ENCODE measurements at regions not wholly inside any gene's neighbourhood (a gene's known extent, or its start where the extent isn't known, plus 50 kb on each side); places are given as distances from the start of the nearest gene placed in this dataset.

DNA sequence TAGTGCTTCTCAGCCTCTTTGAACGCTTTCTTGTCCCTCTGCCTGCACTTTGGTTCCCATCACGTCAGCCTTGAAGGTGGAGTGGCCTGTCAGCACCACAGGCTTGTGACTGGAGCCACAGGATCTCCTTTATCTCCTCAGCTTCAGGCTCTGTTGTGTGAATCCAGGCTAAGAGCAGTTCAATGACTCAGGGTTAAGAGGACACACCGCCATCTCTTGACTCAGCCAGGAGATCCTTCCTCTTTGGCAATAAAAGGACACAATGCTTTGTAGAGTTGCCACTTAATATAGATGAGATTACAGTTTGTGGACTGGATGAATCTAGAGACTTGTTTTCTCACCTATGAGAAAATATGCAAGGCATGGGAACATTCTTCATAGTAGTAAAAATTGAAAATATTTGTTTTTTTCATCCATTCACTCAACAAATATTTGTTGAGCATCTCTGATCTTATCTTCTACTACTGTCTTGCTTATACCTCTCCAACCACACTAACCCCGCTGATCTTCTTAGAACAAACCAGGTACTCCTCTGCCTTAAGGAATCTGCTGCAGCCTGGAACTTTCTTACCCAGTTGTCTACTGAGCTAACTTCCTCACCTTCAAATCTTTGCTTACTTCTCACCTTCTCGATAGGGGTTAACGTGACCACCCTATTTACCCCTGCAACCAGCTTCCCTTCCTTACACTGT is 62.3 kb downstream of the UCHL1 start:
- DNase-seq, result no peak

DNA sequence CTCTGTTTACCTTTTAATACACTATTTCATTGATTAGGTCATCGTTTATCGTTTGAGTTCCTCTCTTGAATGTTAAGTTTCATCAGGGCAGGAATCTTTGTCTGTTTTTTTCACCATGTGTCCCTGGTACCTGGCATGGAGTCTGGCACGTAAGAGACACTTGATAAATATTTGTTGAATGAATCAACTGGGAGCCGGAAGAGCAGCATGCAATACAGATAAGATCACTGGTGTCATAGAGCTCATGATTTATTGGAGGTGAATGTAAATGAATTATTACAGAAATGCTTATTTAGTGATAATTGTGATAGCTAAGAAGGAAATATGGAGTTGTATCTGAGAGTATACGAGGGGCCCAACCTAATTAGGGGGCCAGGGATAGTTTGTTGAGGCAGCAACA is 62.8 kb downstream of the UCHL1 start:
- no peak for DNase-seq

DNA sequence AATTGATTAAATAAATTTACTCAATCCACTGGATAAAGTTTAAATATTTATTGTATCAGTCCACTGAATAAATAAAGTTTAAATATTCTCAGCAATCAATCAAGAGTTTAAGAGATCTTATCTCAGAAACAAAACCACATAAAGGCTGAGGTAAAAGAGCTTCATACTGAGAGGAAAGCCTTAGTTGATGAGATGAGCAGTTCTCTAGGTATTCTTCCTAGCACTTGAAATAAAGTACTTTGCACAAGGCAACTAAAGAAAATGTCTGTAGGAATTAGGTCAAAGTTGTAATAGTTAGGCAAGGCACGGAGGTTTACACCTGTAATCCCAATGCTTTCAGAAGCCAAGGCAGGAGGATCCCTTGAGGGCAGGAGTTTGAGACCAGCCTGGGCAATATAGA is 63.5 kb downstream of the UCHL1 start:
- DNase-seq, result no peak

GRCh38 chr4:41320786-41321185 is 64.1 kb downstream of the UCHL1 start:
- DNase-seq, result no peak

DNA sequence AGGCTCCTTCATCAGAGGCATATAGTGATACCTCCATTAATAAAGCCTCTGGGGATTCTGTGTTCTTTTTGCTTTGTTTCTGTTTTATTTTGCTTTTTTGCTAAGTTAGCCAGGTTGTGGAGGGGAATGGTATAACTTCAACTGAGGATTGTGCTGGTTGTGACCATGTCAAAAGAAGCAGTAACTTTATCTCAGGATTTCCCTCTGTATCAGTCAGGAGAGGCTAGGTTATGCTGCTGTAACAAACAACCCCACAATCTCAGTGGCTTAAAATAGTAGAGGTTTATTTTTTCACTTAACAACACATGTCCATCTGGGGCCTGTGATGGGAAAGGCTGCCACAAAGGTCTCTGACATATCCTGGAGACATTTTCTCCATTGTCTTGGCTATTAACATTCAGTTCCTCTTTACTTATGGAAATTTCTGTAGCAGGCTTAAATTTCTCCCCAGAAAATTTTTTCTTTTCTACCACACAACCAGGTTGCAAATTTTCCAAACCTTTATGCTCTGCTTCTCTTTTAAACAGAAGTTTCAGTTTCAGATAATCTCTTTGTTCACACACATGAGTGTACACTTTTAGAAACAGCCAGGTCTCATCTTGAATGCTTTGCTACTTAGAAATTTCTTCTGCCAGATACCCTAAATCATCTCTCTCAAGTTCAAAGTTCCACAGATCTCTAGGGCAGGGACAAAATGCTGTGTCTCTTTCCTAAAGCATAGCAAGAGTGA is 64.7 kb downstream of the UCHL1 start:
- DNase-seq, result no peak

- no peak for DNase-seq
Measured at GRCh38 chr4:41322617-41323016, 65.9 kb downstream of the UCHL1 start.

GRCh38 chr4:41323179-41323578 is 66.5 kb downstream of the UCHL1 start:
- no peak for DNase-seq

DNA sequence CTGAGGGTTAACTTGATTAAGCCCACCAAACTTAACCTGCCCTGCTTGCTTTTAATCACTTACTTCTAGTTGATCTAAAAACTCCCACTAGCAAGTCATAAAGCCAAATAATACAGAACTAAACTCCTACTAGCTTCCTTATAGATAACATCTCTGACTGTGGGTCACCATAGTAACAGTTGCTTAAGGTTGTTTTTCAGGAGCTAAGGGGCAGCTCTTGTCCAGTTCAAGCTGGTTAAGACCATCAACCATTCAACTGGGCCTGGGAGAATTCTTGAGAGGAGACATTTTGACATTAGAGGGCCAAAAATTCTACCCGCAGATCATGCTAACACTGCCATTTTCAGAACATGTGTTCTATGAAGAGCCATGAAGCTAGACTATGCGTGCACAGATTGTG is 67.0 kb downstream of the UCHL1 start:
- DNase-seq, result no peak

DNA sequence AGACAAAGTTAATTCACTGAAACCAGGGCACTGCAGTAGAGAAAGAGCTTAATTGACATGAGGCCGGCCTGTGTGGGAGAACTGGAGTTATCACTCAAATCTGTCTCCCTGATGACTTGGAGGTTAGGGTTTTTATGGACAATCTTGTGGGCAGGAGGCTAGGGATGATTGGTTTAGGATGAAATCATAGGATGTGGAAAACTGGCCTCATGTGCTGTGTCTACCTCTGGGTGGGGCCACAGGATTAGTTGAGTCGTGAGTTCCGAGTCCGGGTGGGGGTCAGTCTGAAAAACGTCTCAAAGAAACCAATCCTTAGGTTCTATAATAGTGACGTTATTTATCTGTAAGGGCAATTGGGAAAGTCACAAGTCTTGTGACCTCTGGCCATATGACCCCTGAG is 68.1 kb downstream of the UCHL1 start:
- no peak for DNase-seq

- DNase-seq, result no peak
Measured at GRCh38 chr4:41325901-41326300, 69.2 kb downstream of the UCHL1 start.

GRCh38 chr4:41326776-41327175 is 70.0 kb downstream of the UCHL1 start:
- DNase-seq, result no peak

GRCh38 chr4:41327770-41328169 is 71.0 kb downstream of the UCHL1 start:
- DNase-seq, result no peak

- no peak for DNase-seq
Measured at GRCh38 chr4:41329361-41329760, 72.6 kb downstream of the UCHL1 start.

DNA sequence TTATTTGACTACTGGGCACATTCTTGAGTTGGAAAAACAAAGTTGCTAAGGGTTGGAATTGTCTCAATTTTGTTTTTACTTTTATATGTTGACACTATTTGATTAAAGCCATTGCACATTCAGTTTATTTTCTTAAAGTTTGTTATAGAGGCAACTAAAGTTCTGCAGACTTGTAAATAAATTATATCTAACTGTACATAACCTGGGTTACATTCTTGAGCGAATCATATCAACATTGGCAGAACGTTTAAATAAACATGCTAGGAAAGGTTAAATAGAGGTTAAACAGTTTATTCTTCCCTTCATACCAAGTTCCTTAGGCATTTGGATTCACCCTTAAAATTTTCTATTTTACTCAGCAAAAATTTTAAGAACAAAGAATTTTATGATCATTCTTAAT is 74.5 kb downstream of the UCHL1 start:
- DNase-seq, result no peak

DNA sequence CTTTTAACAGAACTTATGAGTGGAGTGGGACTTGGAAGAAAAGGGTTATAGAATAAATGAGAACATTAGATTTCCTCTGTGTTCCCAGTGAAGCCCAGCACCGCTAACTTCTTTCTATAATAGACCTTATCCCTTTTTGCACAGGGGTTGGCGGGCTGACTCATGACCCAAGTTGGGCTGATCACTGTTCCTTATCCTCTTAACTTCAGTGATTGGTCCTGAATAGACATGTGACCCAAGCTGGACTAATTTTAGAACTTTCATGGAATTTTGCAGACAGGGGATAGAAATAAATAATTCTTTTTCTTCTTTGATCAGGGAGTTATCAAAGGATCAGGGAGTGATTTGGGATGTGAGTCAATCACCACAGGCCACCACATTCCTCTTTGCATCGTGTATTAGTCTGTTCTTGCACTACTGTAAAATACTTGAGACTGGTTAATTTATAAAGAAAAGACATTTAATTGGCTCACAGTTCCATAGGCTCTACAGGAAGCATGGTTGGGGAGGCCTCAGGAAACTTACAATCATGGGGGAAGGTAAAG is 75.9 kb downstream of the UCHL1 start:
- no peak for DNase-seq

DNA sequence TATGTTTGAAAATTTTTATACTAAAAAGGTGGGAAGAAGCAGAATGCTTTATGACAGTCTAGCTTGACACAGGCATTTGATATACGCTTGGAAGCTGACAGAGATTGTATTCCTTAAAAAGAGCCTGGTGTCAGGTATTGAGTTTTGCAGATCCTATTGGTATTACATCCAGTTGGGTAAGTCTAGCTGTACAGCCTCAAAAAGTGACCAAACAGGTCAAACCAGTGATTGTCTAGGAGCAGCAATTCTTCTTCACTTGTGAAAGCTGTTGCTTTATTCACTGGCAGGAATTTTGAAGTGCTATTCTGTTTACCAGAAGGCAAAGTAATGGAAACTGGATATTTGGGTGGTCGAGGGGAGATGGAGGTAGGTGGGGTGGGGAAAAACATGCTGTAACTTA is 77.5 kb downstream of the UCHL1 start:
- DNase-seq, result no peak

DNA sequence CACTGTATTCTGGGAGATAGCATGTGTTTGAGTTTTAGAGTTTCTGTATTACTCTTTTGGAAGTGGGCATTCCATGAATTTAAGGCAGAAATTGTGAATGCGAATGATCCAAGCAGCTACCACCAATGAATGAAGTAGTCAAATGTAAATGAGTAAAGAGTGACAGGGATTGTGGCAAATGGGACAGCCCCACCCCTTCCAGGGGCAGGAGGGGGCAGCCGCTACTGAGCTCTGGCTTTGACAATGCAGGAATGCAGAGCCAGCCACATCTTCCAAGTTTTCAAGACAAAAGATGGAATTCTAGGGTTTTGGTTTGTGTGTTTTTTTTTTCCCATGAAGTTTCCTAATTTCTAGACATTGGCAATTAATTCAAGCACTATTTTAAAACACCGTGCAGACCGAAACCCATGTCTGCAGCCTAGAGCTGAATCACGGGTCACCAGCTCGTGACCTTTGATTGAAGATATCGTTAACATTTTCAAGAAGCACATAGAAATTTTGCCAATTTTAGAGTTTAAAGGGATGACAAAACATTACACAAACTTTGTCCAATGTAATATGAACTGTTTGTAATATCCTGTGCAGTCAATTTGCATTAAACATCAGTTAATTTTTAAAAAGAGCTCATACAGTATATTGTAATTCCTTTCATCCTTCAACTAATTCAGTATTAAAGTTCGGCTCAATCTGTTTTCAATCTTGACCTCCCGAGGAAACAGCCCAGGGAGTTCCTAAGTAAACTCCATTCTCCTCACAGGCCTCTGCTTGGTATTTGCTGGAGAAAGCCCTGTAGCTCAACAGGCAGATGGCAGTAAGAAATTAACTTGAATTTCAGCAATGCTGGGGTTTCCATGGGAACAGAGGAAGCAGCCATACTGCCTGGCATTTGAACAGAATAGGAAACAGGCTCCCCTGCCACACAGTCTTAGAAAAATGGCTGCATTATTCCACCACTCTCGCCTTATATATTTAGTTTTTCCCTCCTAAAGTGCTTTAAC is 83.4 kb downstream of the UCHL1 start:
- peak; percentile 36 for DNase-seq

GRCh38 chr4:41346306-41347061 is 89.8 kb downstream of the UCHL1 start:
- DNase-seq, result no peak

GRCh38 chr4:41349021-41349420 is 92.3 kb downstream of the UCHL1 start:
- DNase-seq, result no peak

- DNase-seq, result peak; percentile 94
Measured at GRCh38 chr4:41358647-41359421, 102.1 kb downstream of the UCHL1 start.

DNA sequence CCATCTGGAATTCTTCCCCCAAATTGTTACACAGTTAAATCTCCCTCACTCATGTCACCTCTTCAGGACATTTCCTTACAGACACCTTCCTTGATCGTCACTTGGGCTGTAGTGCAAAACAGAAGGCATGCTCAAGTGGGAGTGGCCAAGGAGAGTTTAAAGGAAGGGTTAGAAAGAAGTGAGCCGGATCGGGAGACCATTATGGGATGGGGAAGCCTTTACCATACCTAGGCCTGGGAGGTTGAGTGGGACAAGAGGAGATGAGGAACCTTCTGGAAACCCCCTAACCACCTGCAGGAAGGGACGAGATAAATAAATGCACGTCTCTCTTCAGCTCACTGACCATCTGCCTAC is 102.7 kb downstream of the UCHL1 start:
- no peak for DNase-seq

DNA sequence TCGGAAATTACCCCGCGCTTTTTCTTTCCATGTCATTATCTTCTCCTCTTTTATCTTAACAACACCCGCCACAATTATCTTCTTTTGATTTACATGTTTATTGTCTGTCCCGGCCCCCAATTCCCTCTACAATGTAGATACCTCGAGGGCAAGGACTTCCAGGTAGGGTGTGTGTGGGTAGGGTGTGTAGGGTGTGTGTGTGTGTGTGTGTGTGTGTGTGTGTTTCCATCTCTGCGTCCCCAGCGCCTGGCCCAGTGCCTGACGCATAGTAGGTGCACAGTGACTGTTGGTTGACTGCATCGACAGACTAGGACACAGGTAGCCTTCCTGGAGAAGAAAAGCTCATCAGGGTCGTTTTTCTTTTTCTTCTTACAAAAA is 103.1 kb downstream of the UCHL1 start:
- no peak for DNase-seq

All from NCI-H1092 treated with DMSO at 0.1 percent for 48 hours (cell line).